IPS-11a (cell line): ENCODE measurements at regions not wholly inside any gene's neighbourhood (a gene's known extent, or its start where the extent isn't known, plus 50 kb on each side); places are given as distances from the start of the nearest gene placed in this dataset.

Source experiments
- H3K4me3 ChIP-seq: one replicate; pipeline ENCODE4 v1.5.1; 2013; ENCODE audit warnings: low read depth, low read length, control low read depth

DNA sequence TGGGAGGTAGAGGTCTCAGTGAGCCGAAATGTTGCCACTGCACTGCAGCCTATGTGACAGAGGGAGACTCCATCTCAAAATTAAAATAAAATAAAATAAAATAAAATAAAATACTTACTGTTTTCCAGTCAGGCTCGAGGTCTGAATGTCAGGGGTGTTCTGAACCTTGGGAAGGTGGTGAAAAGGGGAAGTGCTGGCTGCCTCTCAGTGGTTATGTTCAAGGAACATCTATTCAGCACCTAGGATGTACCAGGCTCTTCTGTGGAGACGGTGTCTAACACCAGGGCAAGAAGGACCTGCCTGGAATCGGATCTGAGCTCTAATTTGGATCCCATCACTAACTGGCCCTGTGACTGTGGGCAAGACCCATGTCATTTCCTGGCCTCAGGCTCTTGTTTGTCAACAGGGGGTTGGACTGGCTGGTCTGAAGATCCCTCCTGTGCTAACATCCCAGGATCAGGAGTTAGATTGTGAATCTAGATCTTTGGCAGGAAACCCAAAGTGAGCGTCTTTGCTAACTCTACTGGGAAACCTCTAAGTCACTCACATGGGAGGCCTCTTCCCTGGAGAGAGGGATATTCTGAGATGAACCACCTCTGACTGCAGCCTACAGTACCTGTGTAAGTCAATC, 63.4 kb upstream of the SIRPG start:
- no peak overlapping the region for H3K4me3 ChIP-seq

DNA sequence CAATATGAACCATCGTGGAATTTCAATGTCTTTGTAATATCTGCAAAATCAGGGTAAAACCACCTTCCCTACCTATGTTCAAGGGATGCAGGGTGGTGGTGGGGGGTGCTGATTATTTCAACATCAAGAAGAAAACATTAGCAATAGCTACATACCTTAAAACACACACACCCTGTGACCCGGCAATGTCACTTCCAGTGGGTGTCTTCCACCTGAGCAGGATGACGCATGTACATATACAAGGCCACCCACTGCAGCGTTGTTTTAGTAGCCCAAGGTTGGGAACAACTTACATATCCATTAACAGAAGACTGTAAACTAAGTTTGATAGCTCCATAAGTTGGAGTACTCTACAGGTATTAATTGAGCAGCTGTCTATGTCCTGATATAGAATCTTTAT, 62.6 kb upstream of the SIRPG start:
- no peak overlapping the region for H3K4me3 ChIP-seq

DNA sequence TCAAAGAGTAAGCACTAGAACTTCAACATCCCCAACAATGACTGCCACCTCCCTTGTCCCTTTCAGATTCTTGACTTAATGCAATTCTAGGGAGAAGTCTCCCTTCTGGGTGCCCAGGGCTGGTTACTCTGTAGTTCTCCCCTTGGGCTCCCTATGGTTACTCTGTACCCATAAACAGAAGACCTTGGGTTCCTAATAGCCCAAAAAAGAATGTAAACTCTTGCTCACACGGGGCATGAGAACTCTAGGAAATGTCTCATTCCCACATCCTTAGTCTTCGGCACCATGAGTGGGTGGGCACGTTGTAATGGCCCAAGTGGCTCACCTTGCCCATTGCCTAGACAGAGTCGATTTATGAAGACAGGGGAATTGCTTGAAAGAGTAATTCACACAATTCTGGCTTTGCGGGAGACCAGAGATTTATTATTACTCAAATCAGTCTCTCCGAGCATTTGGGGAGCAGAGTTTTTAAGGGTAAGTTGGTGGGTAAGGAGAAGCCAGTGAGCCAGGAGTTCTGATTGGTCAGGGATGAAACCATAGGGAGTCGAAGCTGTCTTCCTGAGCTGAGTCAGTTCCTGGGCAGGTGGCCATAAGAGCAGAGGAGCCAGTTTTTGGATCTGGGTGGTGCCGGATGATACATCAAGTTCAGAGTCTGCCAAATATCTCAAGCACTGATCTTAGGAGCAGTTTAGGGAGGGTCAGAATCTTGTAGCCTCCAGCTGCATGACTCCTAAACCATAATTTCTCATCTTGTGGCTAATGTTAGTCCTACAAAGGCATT, 61.2 kb upstream of the SIRPG start:
- no peak overlapping the region for H3K4me3 ChIP-seq

DNA sequence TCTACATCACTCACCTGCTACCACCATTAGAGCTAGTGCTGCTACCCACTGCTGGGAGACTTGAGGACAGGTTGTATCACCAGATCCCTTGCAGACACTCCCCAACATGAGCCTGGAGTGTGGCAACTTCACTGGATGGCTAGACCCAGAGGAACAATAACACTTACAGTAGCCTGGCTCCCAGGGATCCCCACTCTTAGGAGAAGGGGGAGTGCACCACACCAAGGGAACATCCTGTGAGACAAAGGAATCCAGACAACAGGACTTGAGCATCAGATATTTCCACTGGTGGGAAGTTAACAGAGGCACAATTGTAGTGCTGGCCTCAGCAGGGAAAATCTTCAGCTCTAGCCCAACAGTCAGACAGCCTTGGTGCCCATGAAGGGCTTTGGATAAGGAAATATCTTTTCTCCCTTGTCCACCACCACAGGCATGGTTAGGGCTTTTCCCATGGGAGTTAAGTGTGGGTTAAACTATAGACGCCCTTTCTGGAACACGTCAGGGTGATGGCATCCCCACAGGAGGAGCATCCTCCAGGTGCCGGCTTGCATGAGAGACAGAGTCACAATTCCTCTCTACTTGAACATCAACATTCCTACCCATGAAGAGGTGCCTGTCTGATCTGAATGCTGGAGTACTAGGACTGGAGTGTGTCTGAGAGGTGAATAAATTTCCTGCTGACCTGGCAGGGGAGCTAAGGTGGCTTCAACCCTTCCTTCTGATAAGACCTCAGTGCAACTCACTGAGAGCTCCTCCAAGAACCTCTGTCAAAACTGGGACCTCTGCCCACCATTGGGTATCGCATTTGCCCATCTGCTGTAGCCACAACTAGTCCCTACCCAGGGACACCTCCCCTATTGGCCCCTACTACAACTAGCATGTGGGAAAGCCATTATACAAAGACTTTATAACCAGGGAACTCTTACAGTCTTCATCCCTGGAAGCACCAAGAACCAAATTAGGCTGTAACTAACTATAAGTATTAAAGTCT, 55.4 kb upstream of the SIRPG start:
- H3K4me3 ChIP-seq = no peak overlapping the region

DNA sequence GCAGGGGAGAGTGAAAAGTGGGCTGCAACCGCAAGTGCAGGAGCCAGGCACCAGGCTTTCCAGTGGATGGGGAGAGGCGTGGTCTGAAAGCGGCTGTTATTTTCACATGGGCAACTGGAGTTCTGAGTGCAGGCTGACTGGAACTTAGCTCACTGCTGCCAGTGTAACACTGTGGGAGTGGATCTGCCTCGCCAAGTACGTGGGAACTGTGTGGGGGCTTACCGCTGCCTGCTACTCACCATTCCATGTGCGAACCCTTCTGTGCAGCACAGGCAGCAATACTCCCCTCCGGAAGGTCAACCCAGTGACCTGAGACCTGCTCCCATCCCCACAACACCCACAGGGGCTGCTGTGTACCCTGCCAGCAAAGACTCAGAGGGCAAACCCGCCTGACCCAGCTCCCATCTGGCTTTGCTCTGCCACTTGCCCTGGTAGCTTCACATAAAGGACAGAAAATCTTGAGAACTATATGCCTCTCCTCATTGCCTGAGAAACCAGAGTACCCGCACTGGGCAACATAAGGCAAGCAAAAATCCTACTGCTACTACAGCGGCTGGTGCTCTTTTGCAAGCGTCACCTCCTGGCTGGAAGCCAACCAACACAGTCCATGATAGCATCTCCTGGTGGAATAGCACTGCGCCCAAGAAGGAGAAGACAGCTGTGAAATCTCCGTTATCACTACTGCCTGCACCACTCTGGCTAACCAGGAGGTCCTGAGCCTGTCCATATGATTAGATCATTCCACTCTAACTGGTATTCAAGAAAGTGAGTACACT, 54.4 kb upstream of the SIRPG start:
- H3K4me3 ChIP-seq = no peak overlapping the region

DNA sequence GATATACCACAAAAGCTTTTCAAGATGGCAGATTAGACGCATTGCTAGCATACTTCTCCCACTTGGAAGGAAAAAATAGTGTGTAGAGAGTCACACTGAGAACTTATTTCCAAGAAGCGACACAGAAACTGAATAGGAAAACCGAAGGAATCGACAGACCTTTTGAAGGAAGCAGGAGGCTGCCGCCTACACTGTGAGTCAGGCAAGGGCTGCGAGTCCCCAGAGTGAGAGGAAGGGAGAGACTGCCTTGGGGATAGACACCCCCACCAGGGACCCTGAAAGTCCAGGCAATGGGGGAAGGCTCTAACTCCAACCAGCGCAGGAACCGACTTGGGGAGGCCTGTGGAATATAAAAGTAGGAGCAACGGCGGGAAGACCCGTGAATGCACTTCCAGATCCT, 53.7 kb upstream of the SIRPG start:
- no peak overlapping the region for H3K4me3 ChIP-seq

DNA sequence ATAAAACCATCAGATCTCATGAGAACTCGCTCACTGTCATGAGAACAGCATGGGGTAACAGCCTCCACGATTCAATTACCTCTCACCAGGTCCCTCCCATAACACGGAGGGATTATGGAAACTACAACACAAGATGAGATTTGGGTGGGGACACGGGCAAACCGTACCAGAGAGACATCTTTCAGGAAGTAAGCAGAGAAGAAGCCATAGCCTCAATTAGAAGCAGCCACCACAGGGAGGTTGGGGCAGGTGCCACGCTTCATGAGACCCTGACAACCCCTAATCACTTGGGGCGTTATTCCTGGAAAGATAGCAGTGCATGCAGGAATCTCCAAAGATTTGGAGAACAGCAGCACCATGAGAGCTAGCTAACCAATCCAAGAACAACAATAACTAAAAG, 52.9 kb upstream of the SIRPG start:
- H3K4me3 ChIP-seq = no peak overlapping the region

DNA sequence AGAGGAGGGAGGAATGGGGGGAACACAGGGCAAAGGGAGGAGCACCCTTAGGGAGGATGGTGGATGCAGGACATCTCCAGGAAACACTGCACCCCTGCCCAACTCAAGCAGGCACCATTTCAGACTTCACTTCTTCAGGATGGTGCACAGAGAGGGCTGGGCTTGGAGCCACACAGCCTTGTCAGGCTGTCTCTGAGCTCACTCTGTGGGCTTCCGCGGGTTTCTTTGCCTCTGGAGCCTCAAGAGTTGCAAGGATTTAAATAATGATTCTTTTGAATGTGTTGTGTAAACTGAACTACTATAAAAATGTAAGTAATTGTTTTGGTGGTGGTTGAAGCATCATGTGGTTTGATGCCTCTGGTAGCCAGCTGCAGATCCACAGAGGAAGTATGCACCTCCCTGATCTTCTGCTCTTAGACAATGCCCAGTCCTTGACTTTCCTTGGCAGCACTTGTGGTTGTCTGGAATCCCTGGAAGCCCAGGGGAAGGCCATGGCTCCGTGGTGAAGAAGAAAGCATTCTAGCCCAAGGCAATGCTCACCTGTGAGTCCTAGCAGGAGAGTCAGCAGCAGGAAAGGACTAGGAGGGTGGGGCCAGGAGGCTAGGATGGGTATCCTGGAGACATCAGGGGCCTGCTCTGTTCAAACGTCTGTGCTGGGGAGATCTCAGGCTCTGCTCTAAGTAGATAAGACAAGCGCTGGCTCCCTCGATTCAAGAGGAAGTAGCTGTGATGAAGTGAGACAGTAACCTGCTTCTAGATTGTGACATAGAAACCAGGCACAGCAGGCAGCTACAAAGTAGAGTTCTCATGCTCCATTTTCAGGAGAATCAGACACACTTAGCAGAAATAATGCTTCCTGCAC, 50.2 kb upstream of the SIRPG start:
- no peak overlapping the region for H3K4me3 ChIP-seq
